ENCODE measurements at regions not wholly inside any gene's neighbourhood (a gene's known extent, or its start where the extent isn't known, plus 50 kb on each side); places are given as distances from the start of the nearest gene placed in this dataset.

DNA sequence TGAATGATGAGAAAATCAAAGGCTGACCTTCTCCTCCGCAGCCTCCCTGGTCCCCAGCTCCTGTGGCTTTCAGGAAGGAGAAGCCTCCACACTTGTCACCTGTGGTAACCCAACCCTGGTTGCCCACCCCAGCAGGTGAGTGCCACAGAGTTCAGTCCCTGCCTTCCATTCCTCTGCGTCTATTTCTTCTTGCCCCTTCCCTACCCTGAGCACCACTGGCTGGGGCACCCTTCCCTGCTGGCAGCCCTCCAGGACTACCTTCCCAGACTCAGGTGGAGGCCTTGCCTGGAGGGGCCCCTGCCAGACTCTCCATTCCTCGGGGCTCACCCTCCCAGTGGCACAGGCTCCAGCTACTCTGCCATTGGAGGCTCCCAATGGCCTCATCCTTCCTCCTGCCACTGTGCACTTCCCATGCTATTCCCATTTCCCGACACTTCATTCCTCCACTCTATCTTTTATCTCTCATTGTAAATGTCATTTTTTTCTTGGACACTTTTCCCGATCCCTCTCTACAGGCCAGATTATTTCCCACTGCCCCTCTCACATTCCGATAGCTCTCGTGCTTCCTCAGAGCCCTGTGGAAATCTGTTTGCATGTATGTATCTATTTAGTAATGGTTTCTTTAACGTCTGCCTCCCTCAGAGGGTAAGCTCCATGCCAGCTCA, 90.6 kb upstream of the PCBD1 start:
- Histone ChIP-seq H3K4me1 (no peaks in the 10 kb centered on the region), H3K27ac (no peak overlapping the region), H3K4me3 (no peak overlapping the region), H3K36me3 (no peaks in the 10 kb centered on the region), H3K9me3 (no peaks in the 10 kb centered on the region), H3K27me3 (no peaks in the 10 kb centered on the region)
- intact Hi-C loops (cut with DNase I), result no loop called here
- no peak for DNase-seq (ENCODE audit: low spot score in 2 of 2)
- TF ChIP-seq, protein P1, sequence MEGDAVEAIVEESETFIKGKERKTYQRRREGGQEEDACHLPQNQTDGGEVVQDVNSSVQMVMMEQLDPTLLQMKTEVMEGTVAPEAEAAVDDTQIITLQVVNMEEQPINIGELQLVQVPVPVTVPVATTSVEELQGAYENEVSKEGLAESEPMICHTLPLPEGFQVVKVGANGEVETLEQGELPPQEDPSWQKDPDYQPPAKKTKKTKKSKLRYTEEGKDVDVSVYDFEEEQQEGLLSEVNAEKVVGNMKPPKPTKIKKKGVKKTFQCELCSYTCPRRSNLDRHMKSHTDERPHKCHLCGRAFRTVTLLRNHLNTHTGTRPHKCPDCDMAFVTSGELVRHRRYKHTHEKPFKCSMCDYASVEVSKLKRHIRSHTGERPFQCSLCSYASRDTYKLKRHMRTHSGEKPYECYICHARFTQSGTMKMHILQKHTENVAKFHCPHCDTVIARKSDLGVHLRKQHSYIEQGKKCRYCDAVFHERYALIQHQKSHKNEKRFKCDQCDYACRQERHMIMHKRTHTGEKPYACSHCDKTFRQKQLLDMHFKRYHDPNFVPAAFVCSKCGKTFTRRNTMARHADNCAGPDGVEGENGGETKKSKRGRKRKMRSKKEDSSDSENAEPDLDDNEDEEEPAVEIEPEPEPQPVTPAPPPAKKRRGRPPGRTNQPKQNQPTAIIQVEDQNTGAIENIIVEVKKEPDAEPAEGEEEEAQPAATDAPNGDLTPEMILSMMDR (IDR thresholded peaks at IDR 0.05), result no peak

DNA sequence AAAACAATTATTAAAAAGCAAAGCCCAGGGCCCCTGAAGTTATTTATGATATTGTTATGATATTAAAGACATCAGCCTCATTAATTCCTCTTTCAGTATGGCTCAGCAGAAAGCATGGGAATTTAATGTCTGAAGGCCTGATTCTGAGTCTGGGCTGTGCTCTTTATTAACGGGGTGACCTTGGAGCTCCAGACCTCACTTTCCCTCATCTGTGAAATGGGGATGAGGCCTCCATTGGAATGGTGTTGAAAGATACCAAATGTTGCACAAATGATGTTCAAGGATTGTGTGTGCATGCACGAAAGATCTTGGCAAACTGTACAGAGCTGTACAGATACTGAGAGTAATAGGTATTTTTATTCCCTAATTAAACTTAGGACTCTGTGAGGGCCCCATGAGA, 92.3 kb upstream of the PCBD1 start:
- H3K4me3 ChIP-seq, result no peak overlapping the region
- TF ChIP-seq, protein P1 (IDR thresholded peaks at IDR 0.05), result no peak
- H3K36me3 ChIP-seq, result no peaks in the 10 kb centered on the region
- DNase-seq (ENCODE audit: low spot score in 2 of 2), result no peak
- intact Hi-C loops (cut with DNase I), result no loop called here
- H3K4me1 ChIP-seq, result no peaks in the 10 kb centered on the region
- H3K27me3 ChIP-seq, result no peaks in the 10 kb centered on the region
- no peaks in the 10 kb centered on the region for H3K9me3 ChIP-seq
- H3K27ac ChIP-seq, result no peak overlapping the region

DNA sequence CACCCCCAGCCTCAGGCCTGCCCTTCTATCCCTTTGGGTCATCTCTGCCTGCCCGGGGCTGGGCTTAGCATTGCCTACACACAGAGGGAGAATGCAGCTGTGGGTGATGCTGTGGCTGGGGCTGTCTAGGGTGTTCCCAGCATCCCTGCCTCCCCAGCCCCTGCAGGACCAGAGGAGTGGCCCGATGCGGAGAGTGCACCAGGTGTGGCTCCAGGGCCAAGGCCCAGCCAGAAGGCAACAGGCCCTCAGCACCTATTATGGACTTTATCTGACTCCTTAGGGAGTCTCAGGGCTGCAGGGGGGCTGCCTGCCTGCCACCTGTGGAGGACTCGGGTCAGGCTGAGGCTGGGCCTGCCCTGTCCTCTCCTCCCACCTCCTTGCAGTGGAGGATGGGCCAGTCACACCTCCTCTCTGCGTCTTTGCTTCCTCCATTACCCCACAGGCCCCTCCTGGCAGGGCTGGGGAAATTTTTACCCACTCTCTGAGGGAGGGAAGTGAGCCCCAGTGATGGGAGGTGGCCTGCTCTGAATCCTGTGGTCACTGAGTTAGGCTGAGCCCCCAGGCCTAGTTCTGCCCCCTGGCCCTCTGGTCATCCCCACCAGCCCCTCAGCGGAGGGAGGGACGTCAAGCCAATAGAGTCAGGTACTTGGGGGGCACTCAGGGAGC, 92.9 kb upstream of the PCBD1 start:
- DNase-seq (ENCODE audit: low spot score in 2 of 2), result no peak
- Histone ChIP-seq H3K36me3 (no peaks in the 10 kb centered on the region), H3K4me3 (no peak overlapping the region), H3K4me1 (no peaks in the 10 kb centered on the region), H3K9me3 (no peaks in the 10 kb centered on the region), H3K27me3 (no peaks in the 10 kb centered on the region), H3K27ac (no peak overlapping the region)
- intact Hi-C loops (cut with DNase I), result no loop called here
- TF ChIP-seq, protein P1 (IDR thresholded peaks at IDR 0.05), result no peak

DNA sequence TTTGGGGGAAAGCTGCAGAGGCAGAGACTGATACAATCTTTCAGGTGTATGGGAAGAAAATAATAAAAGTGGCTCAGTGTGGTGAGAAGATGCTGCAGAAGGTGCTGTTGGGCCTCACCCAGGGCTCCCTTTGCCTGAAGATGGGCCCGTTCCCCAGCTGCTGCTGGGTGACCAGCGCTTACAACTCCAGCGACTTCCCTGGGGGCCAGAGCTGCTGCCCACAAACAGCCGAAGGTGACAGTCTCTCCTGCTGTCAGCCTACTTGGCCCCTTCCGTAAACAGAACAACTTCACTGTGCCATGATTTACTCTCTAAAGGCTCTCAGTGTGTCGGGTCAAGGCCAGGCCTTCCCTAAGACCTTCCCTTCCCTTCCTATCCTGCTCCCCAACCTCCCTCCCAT, 93.6 kb upstream of the PCBD1 start:
- no peak for DNase-seq (ENCODE audit: low spot score in 2 of 2)
- TF ChIP-seq, protein P1 (IDR thresholded peaks at IDR 0.05), result no peak
- Histone ChIP-seq H3K27me3 (no peaks in the 10 kb centered on the region), H3K4me3 (no peak overlapping the region), H3K36me3 (no peaks in the 10 kb centered on the region), H3K27ac (no peak overlapping the region), H3K9me3 (no peaks in the 10 kb centered on the region), H3K4me1 (no peaks in the 10 kb centered on the region)
- intact Hi-C loops (cut with DNase I), result no loop called here

DNA sequence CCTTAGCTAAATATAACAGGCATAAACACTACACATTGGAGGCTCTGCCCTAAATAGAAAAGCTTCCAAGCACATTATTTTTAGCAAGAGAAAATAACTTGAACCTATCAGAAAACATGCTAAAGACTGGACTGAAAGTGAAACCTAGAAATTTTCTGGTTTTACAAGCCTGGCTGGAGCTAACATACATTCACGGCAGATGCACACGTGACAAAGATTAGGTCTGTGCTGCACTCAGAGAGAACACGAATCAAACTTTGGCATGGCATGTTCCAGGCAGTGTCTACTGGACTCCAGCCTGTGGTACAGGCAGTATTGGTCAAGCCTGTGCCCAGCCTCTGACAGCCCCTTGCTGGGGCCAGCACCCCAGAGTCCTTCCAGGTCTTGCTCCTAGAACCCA, 94.1 kb upstream of the PCBD1 start:
- Histone ChIP-seq H3K27ac (no peak overlapping the region), H3K9me3 (no peaks in the 10 kb centered on the region), H3K36me3 (no peaks in the 10 kb centered on the region), H3K27me3 (no peaks in the 10 kb centered on the region), H3K4me1 (no peaks in the 10 kb centered on the region), H3K4me3 (no peak overlapping the region)
- TF ChIP-seq, protein P1 (IDR thresholded peaks at IDR 0.05), result no peak
- DNase-seq (ENCODE audit: low spot score in 2 of 2), result no peak
- intact Hi-C loops (cut with DNase I), result no loop called here
